ENCODE measurements at regions not wholly inside any gene's neighbourhood (a gene's known extent, or its start where the extent isn't known, plus 50 kb on each side); places are given as distances from the start of the nearest gene placed in this dataset.

- intact Hi-C loops (cut with micrococcal nuclease): no loop called here
- Histone ChIP-seq H3K9ac (replicated peaks; ENCODE audit: extremely low read depth, insufficient read depth, low read length) (no peak overlapping the region), H3K36me3 (ENCODE audit: control insufficient read depth in 2 of 2, extremely low read depth in 1 of 2, insufficient read depth in 2 of 2, low read length in 2 of 2) (no peaks in the 10 kb centered on the region), H3K9me3 (replicated peaks; ENCODE audit: control insufficient read depth, insufficient read depth, low read length) (no peaks in the 10 kb centered on the region), H3K79me2 (ENCODE audit: control insufficient read depth, insufficient read depth, low read length) (no peaks in the 10 kb centered on the region), H3K27me3 (ENCODE audit: control insufficient read depth in 2 of 2, insufficient read depth in 2 of 2, low read length in 2 of 2) (no peaks in the 10 kb centered on the region), H2AFZ (ENCODE audit: low read depth, low read length) (no peak overlapping the region), H3K9me1 (replicated peaks; ENCODE audit: control insufficient read depth, extremely low read depth, insufficient read depth, low read length) (no peaks in the 10 kb centered on the region), H3K4me3 (replicated peaks in 1 of 3; ENCODE audit: insufficient read depth in 1 of 3, low read depth in 1 of 3, low read length in 3 of 3) (no peak overlapping the region), H3K4me1 (ENCODE audit: control insufficient read depth, extremely low read depth, insufficient read depth, low read length) (peaks cover 11% of the 10 kb centered on the region), H3K4me2 (ENCODE audit: insufficient read depth, low read length) (no peak overlapping the region), H4K20me1 (replicated peaks; ENCODE audit: control insufficient read depth, extremely low read depth, insufficient read depth, low read length) (no peaks in the 10 kb centered on the region), H3K27ac (ENCODE audit: insufficient read depth, low read depth, low read length) (no peak overlapping the region)
- TF ChIP-seq MAX (IDR thresholded peaks at IDR 0.05; ENCODE audit: insufficient read depth, insufficient read length) (no peak), GATA2 (IDR thresholded peaks at IDR 0.05; ENCODE audit: insufficient read depth, insufficient read length, low read depth, low read length) (no peak)
- POLR2A ChIA-PET: no interaction called here
- DNase-seq (ENCODE audit: low read depth, low spot score) (no peak), FAIRE-seq (no peak)
- dilution Hi-C loops (cut with MboI; ENCODE audit: extremely low pct_ligation_motif_present, low sequenced_read_pairs): no loop called here
- CTCF ChIA-PET: no interaction called here
- BruUV-seq (replicated peaks): no TSS peak
These were observed 209.5 kb upstream of the HS6ST1 start for GRCh38 chr2:128528133-128528532.

- intact Hi-C loops (cut with micrococcal nuclease): loop anchor here (5.0 to 10.0 kb wide), 2 partner anchors 208 to 355 kb away; no protein-coding TSS in a partner anchor
These were observed 211.4 kb upstream of the HS6ST1 start for GRCh38 chr2:128530025-128530573.

More at GRCh38 chr2:128530025-128530573, 211.4 kb upstream of the HS6ST1 start:
- FAIRE-seq (no peak), DNase-seq (ENCODE audit: low read depth, low spot score) (no peak)
- ChIA-PET CTCF (no interaction called here), POLR2A (no interaction called here)
- H3K4me2 ChIP-seq (ENCODE audit: insufficient read depth, low read length): no peak overlapping the region
- no peak overlapping the region for H2AFZ ChIP-seq (ENCODE audit: low read depth, low read length)
- H3K4me3 ChIP-seq (replicated peaks in 1 of 3; ENCODE audit: insufficient read depth in 1 of 3, low read depth in 1 of 3, low read length in 3 of 3): no peak overlapping the region
- no peaks in the 10 kb centered on the region for H3K9me1 ChIP-seq (replicated peaks; ENCODE audit: control insufficient read depth, extremely low read depth, insufficient read depth, low read length)
- H3K27ac ChIP-seq (ENCODE audit: insufficient read depth, low read depth, low read length): no peak overlapping the region
- H3K27me3 ChIP-seq (ENCODE audit: control insufficient read depth in 2 of 2, insufficient read depth in 2 of 2, low read length in 2 of 2): no peaks in the 10 kb centered on the region
- H4K20me1 ChIP-seq (replicated peaks; ENCODE audit: control insufficient read depth, extremely low read depth, insufficient read depth, low read length): no peaks in the 10 kb centered on the region
- no peaks in the 10 kb centered on the region for H3K4me1 ChIP-seq (ENCODE audit: control insufficient read depth, extremely low read depth, insufficient read depth, low read length)
- H3K36me3 ChIP-seq (ENCODE audit: control insufficient read depth in 2 of 2, extremely low read depth in 1 of 2, insufficient read depth in 2 of 2, low read length in 2 of 2): no peaks in the 10 kb centered on the region
- H3K9me3 ChIP-seq (replicated peaks; ENCODE audit: control insufficient read depth, insufficient read depth, low read length): no peaks in the 10 kb centered on the region
- H3K79me2 ChIP-seq (ENCODE audit: control insufficient read depth, insufficient read depth, low read length): no peaks in the 10 kb centered on the region
- BruUV-seq (replicated peaks): no TSS peak
- TF ChIP-seq GATA2 (IDR thresholded peaks at IDR 0.05; ENCODE audit: insufficient read depth, insufficient read length, low read depth, low read length) (no peak), MYC (IDR thresholded peaks at IDR 0.05; ENCODE audit: low read depth, low read length) (no peak)
- dilution Hi-C loops (cut with MboI; ENCODE audit: extremely low pct_ligation_motif_present, low sequenced_read_pairs): no loop called here
- no peak overlapping the region for H3K9ac ChIP-seq (replicated peaks; ENCODE audit: extremely low read depth, insufficient read depth, low read length)
